B cell (primary cell): ENCODE measurements at regions not wholly inside any gene's neighbourhood (a gene's known extent, or its start where the extent isn't known, plus 50 kb on each side); places are given as distances from the start of the nearest gene placed in this dataset.

Experiments
- ATAC-seq: fragments of 200-7000 bp; cut with Tn5 transposase; one replicate; pipeline ENCODE4 v1.10.0; 2021; ENCODE audit warnings: low read depth, mild to moderate bottlenecking, moderate number of reproducible peaks, moderate library complexity
- CTCF ChIA-PET: fragments of 350-600 bp; sonication (Branson Sonifier 250); formaldehyde crosslinking; loops from one replicate; lab custom pipeline; 2021; ENCODE audit warnings: antibody characterized with exemption, inconsistent platforms; lab: Charles Lee
- POLR2A ChIA-PET: fragments of 350-600 bp; sonication (Branson Sonifier 250); formaldehyde crosslinking; loops from one replicate; lab custom pipeline; 2021; ENCODE audit warnings: antibody characterized with exemption; lab: Charles Lee
- DNase-seq: peaks from one replicate; pipeline ENCODE4 v3.0.0; 2013
- H2AFZ ChIP-seq: 2 replicates; pipeline ENCODE4 v1.6.1; 2012; ENCODE audit warnings: mild to moderate bottlenecking, low read depth, low read length; ENCODE audit not compliant: insufficient read depth, poor library complexity, severe bottlenecking
- H3K27ac ChIP-seq, 2 donors: 1 replicate in 1 of 2; 2 replicates in 1 of 2; pipeline ENCODE4 v1.5.1; 2012 to 2013; ENCODE audit warnings: low read length in 2 of 2, mild to moderate bottlenecking in 2 of 2, moderate library complexity in 1 of 2
- H3K27me3 ChIP-seq, 4 experiments: fragments of 200-600 bp in 1 of 4; sonication (generic) in 1 of 4; replicated peaks in 1 of 4; 1 replicate in 2 of 4; 2 replicates in 2 of 4; pipeline versions ENCODE4 v1.6.1 to v1.7.0; 2013 to 2016; ENCODE audit warnings: low read length in 3 of 4, mild to moderate bottlenecking in 2 of 4, mixed read lengths in 1 of 4, moderate library complexity in 1 of 4; ENCODE audit not compliant: insufficient read depth in 4 of 4, control insufficient read depth in 3 of 4; ENCODE audit errors: control extremely low read depth in 1 of 4
- H3K36me3 ChIP-seq, 2 experiments: replicated peaks in 1 of 2; 1 replicate in 1 of 2; 2 replicates in 1 of 2; pipeline versions ENCODE4 v1.6.1 to v1.7.1; 2013; ENCODE audit warnings: low read length in 1 of 2; ENCODE audit not compliant: insufficient read depth in 2 of 2, control insufficient read depth in 1 of 2; ENCODE audit errors: control extremely low read depth in 1 of 2, extremely low read depth in 1 of 2
- H3K4me1 ChIP-seq, 2 donors: fragments of 200-600 bp in 1 of 2; sonication (generic) in 1 of 2; 1 replicate in 1 of 2; 2 replicates in 1 of 2; pipeline versions ENCODE4 v1.5.1 to v1.6.1; 2013 to 2017; ENCODE audit warnings: low read length in 2 of 2; ENCODE audit not compliant: control insufficient read depth in 2 of 2, insufficient read depth in 2 of 2
- H3K4me2 ChIP-seq: replicated peaks from 2 replicates; pipeline ENCODE3; 2012; ENCODE audit warnings: mild to moderate bottlenecking, low read depth, low read length; ENCODE audit not compliant: poor library complexity, severe bottlenecking
- H3K4me3 ChIP-seq, 5 experiments: fragments of 200-600 bp in 1 of 5; sonication (generic) in 1 of 5; 1 replicate in 3 of 5; 2 replicates in 2 of 5; pipeline versions ENCODE4 v1.5.1 to v1.7.0; 2011 to 2016; ENCODE audit warnings: low read length in 4 of 5, mild to moderate bottlenecking in 4 of 5, low read depth in 2 of 5, control low read depth in 1 of 5, moderate library complexity in 1 of 5; ENCODE audit not compliant: insufficient read depth in 1 of 5; ENCODE audit errors: control extremely low read depth in 1 of 5, extremely low read depth in 1 of 5
- H3K79me2 ChIP-seq: fragments of 200-600 bp; sonication (generic); one replicate; pipeline ENCODE4 v1.6.0; 2016; ENCODE audit warnings: low read length; ENCODE audit not compliant: control insufficient read depth, insufficient read depth
- H3K9ac ChIP-seq: fragments of 200-600 bp; sonication (generic); 2 replicates; pipeline ENCODE4 v1.6.1; 2017; ENCODE audit warnings: mild to moderate bottlenecking, low read length, moderate library complexity
- H3K9me3 ChIP-seq, 3 donors: one replicate each; pipeline versions ENCODE4 v1.6.1 to v1.7.1; 2013; ENCODE audit warnings: low read length in 2 of 3; ENCODE audit not compliant: control insufficient read depth in 2 of 3, insufficient read depth in 1 of 3; ENCODE audit errors: control extremely low read depth in 1 of 3
- H4K20me1 ChIP-seq: 2 replicates; pipeline ENCODE4 v1.6.0; 2012; ENCODE audit warnings: mild to moderate bottlenecking, low read length; ENCODE audit not compliant: insufficient read depth, control insufficient read depth, poor library complexity, severe bottlenecking
- H3K27ac Mint-ChIP-seq: one replicate; pipeline ENCODE4 v1.8.0; 2021; ENCODE audit warnings: mixed read lengths
- H3K27me3 Mint-ChIP-seq: one replicate; pipeline ENCODE4 v1.8.0; 2021; ENCODE audit warnings: mixed read lengths
- H3K4me1 Mint-ChIP-seq: one replicate; pipeline ENCODE4 v1.8.0; 2021; ENCODE audit warnings: mixed read lengths
- H3K4me3 Mint-ChIP-seq: one replicate; pipeline ENCODE4 v1.8.0; 2021; ENCODE audit warnings: mixed read lengths
- H3K9me3 Mint-ChIP-seq: one replicate; pipeline ENCODE4 v1.8.0; 2022; ENCODE audit warnings: mixed read lengths; ENCODE audit not compliant: insufficient read depth
- CTCF ChIP-seq: fragments of 200-600 bp; IDR thresholded peaks from one replicate; pipeline ENCODE4 v1.8.0; 2022; ENCODE audit warnings: antibody characterized with exemption, mild to moderate bottlenecking
- EZH2 ChIP-seq: IDR thresholded peaks from 2 replicates; pipeline ENCODE4 v1.6.1; 2012; ENCODE audit warnings: borderline replicate concordance, low read depth, mild to moderate bottlenecking, moderate library complexity, low read length; ENCODE audit not compliant: insufficient read depth, poor library complexity, severe bottlenecking
- WGBS: methylation state at CpG from one replicate; pipeline ENCODE4 v1.1.5; 2013; ENCODE audit warnings: missing lambda C conversion rate; ENCODE audit not compliant: insufficient coverage; 5-methylcytosine and 5-hydroxymethylcytosine counted together
- intact Hi-C: fragments of 100-400 bp; cut with micrococcal nuclease; formaldehyde crosslinking; loops from one replicate; pipeline ENCODE4 v1.10.0; 2022

GRCh38 chr14:99100497-99101270 is 171.3 kb downstream of the BCL11B start:
- Mint-ChIP-seq H3K4me3 (no peak overlapping the region), H3K27ac (no peak overlapping the region)
- CTCF ChIA-PET: no interaction called here

More at GRCh38 chr14:99100497-99101270, 171.3 kb downstream of the BCL11B start:
- H3K4me3 ChIP-seq: no peak overlapping the region
- H4K20me1 ChIP-seq: no peaks in the 10 kb centered on the region
- H2AFZ ChIP-seq: no peak overlapping the region
- ATAC-seq: no peak
- no peak for DNase-seq
- peaks cover 0 to 21% (median 0%) of the 10 kb centered on the region in 3 donors for H3K9me3 ChIP-seq
- peaks cover 5% of the 10 kb centered on the region for H3K9me3 Mint-ChIP-seq
- intact Hi-C loops: no loop called here
- H3K36me3 ChIP-seq: no peaks in the 10 kb centered on the region
- no peaks in the 10 kb centered on the region for H3K27me3 Mint-ChIP-seq
- H3K9ac ChIP-seq: no peak overlapping the region
- no peaks in the 10 kb centered on the region for H3K27me3 ChIP-seq
- TF ChIP-seq EZH2 (no peak), CTCF (no peak)
- no peaks in the 10 kb centered on the region for H3K4me1 Mint-ChIP-seq
- H3K27ac ChIP-seq: no peak overlapping the region
- no peaks in the 10 kb centered on the region for H3K79me2 ChIP-seq
- no peaks in the 10 kb centered on the region for H3K4me1 ChIP-seq
- POLR2A ChIA-PET: no interaction called here
- 88% methylated on average over 7 of the region's 10 CpGs for WGBS
- H3K4me2 ChIP-seq: no peak overlapping the region
